ENCODE measurements at regions not wholly inside any gene's neighbourhood (a gene's known extent, or its start where the extent isn't known, plus 50 kb on each side); places are given as distances from the start of the nearest gene placed in this dataset.

DNA sequence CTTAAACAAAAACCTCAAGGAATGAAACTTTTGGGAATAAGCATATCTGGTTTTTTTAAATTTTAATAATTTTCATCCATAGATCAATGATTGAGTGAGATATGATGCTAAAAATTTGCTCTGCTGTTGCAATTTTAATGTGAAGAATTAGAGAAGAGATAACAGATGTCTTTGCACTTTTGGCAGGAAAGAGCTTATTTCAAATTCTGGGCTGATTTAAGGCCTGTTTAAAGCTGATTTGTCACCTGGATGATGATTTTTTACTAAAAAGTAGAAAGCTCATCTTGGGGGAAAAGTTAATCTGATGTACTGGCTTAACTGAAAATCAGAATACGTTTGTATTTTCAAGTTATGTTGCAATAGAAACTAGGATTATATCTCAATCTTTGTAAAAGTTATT is 268.9 kb upstream of the NOVA1 start:
- TF ChIP-seq, protein P1, sequence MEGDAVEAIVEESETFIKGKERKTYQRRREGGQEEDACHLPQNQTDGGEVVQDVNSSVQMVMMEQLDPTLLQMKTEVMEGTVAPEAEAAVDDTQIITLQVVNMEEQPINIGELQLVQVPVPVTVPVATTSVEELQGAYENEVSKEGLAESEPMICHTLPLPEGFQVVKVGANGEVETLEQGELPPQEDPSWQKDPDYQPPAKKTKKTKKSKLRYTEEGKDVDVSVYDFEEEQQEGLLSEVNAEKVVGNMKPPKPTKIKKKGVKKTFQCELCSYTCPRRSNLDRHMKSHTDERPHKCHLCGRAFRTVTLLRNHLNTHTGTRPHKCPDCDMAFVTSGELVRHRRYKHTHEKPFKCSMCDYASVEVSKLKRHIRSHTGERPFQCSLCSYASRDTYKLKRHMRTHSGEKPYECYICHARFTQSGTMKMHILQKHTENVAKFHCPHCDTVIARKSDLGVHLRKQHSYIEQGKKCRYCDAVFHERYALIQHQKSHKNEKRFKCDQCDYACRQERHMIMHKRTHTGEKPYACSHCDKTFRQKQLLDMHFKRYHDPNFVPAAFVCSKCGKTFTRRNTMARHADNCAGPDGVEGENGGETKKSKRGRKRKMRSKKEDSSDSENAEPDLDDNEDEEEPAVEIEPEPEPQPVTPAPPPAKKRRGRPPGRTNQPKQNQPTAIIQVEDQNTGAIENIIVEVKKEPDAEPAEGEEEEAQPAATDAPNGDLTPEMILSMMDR (conservative IDR thresholded peaks at IDR 0.05; ENCODE audit: low read depth, low read length) = no peak
- no peak for DNase-seq (ENCODE audit: low read depth)
- H3K4me3 ChIP-seq (ENCODE audit: low read length) = no peak overlapping the region

DNA sequence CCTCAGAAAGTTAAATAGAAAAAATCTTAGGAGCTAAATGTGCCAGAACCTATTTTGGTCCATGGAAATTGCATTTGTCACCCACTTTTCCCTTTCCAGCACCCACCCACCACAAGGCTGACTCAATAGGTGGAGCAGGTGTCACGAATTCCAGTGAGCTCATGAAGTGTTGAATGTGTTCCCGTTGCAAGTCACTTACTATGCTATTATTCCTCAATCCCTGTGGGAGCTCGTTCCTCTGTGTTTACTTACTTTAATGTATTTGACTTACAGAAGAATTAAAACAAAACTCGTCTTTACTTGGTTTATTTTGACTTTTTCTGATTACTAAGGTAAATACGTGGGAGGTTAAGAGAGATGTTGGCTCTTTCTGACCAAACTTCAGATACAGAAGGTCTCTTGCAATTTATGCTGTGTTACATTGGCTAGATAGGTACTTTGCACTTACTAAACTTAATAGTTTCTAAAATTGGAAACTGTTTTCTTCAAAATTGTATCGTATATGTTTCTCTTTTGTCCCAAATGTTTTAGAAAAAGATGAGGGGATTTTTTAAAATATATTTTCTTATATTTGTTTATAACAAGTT is 269.4 kb upstream of the NOVA1 start:
- no peak overlapping the region for H3K4me3 ChIP-seq (ENCODE audit: low read length)
- TF ChIP-seq, protein P1 (conservative IDR thresholded peaks at IDR 0.05; ENCODE audit: low read depth, low read length) = no peak
- DNase-seq (ENCODE audit: low read depth) = no peak

DNA sequence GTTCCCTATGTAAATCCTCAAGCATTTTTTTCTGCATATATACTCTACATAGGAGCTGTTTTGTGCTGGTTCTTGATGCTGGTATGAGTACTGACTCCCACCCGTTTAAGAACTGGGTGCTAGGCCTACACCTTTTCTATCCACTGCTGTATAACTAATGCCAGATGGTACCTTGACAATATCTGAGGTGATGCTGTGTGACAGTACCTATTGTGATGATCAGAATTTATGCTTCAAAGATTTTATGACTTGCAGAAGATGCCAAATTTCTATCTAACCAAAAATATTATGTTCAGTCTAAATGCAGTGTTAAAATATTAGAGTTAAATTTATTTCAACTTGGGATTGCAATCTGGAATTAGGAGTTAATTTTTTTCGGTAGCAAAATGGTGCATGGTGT is 272.3 kb upstream of the NOVA1 start:
- H3K4me3 ChIP-seq (ENCODE audit: low read length) = no peak overlapping the region
- TF ChIP-seq, protein P1 (conservative IDR thresholded peaks at IDR 0.05; ENCODE audit: low read depth, low read length) = no peak
- DNase-seq (ENCODE audit: low read depth) = no peak

DNA sequence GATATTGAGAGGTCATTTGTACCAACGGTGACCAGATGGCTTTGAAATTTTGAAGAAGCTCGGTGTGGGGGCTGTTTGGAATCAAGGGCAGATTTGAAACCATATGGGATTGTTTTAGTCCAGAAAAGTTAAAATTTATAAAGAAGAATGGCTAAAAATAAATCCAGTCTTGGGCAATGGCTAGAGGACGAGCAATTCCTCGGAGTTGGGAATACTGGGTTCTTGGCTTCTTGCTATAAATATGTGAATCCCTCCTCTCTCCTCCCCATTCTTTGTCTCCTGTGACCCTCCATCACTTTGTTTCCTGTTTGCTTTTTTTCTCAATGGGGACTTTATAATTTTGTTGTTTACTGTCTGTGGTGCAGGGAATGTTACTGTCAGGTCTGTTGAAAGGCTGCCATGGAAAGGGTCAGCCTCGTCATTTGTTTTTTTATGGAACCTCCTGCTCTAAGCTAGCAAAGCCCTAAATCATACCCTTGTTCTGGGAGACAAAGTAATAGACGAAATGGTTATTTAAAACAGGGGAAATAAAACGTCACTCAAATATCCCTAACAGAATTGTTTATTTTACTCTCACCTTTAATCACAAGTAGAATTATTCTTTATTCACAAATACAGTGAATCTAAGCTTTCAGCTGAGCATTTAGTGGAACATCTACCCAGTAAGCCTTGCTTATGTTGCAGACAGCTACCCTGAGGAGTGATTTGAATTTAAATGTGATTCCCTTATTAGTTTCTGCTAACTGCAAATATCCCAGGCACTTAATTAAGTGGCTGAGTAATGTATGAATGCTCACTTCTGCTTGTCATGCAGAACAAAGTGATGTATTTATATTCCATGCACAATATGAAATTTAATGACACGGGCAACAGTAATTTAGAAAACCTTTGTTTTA is 273.1 kb upstream of the NOVA1 start:
- TF ChIP-seq, protein P1 (conservative IDR thresholded peaks at IDR 0.05; ENCODE audit: low read depth, low read length) = no peak
- no peak for DNase-seq (ENCODE audit: low read depth)

DNA sequence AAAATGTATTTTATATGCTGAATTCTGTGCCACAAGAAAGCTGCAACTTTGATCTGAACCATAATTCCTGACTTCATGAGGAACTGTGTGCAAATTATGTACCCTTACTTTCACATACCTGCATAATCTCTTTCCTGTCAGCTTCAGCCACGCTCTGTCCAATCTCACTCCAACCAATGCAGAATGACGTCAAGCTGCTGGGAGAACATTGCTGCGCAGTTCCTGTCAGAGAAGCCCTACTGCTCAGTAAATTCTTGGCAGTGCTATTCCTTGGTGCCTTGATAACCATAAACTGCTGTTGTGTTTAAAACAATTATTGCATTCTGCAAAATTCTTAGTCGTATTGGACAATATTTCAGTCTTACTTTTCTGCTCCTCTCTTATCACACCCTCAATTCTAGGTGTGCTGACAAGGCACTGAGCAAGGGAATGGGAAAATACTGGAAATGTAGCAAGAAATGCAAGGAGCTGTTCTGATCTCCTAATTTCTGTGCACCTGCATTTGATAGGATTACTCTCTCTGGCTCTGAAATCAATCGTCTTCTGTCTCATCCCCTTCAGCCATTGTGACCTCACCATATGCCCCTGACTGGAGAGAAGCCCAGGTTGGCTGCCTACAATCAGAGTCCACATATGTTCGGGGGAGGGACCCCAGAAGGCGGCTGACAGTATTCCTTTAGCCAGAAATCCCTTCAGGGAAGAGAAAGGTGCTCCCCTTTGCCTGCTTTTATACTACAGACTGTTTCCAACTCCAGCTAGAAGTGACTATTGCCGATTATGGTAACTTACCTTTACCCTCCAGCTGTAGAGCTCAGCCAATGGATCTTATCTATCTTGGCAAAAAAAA is 274.9 kb upstream of the NOVA1 start:
- DNase-seq (ENCODE audit: low read depth) = peak; percentile 14
- TF ChIP-seq, protein P1 (conservative IDR thresholded peaks at IDR 0.05; ENCODE audit: low read depth, low read length) = no peak
- no peak overlapping the region for H3K4me3 ChIP-seq (ENCODE audit: low read length)

More for the DNA sequence above, 273.1 kb upstream of the NOVA1 start:
- no peak overlapping the region for H3K4me3 ChIP-seq (ENCODE audit: low read length)

DNA sequence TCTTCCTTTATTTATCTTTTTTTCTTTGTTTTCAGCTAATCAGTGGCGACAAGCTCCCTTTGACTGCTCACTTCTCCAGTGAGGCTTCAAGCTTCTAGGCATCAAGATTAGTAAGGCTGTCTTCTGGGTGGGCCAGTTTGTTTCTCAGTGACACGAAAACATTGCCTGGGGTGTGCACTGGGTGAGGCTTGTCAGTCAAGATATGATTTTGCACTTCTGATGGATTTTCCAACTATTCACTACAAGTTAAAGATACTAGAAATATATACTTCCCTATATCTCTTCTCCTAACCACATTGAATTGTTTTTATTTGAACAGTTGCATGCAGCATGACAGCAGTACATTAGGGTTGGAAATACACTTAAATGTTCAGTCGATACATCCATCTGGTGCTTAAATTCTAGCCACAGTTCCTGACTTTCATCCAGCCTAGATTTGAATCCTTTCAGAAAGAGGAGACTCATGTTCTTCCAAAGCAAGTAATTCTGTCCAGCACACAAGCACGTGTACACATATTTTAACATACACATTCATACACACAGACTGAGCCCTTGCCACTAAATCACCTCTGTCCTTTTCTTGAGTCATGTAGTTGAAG is 275.6 kb upstream of the NOVA1 start:
- no peak overlapping the region for H3K4me3 ChIP-seq (ENCODE audit: low read length)
- DNase-seq (ENCODE audit: low read depth) = no peak
- TF ChIP-seq, protein P1 (conservative IDR thresholded peaks at IDR 0.05; ENCODE audit: low read depth, low read length) = no peak
